ENCODE measurements at regions not wholly inside any gene's neighbourhood (a gene's known extent, or its start where the extent isn't known, plus 50 kb on each side); places are given as distances from the start of the nearest gene placed in this dataset.
"Not testable (repeated sequence)": the region's sequence is repeated elsewhere in the genome, so short reads cannot be mapped to it uniquely, and the experiment has no call there.

DNA sequence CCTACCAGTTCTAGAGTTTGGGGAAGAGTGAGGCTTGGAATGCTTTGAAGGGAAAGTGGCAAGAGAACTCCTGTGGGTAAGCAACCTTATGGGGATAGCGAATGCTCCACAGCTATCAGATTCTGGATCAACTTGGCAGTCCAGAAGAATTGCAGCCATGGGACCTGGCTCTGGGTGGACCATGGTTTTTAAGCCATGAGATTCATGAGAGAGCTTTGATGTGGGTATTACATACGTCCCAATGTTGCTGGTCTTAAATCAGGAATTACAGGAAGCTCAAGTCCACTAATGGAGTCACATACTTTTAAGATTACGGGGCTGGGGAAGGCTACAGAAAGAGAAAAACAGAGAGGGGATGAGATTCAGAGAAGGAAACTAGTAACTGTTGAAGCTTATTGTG is 142.5 kb upstream of the ELAC2 start:
- 40 to 100% (median 75%) methylated on average over 1 to 3 of the region's 3 CpGs for WGBS, 10 experiments
- Histone ChIP-seq H3K27ac (no peak overlapping the region), H3K4me1 (replicated peaks in 1 of 2) (no peaks in the 10 kb centered on the region), H3K4me3 (no peak overlapping the region)
- in situ Hi-C loops (cut with MboI; ENCODE audit: low pct_unique_long_range_greater_than_20kb in 2 of 9, low sequenced_read_pairs in 9 of 9, unreplicated experiment in 9 of 9) = loop anchor here in 1 of 9 experiments (25.0 kb wide), 1 partner anchor 98 kb away; no protein-coding TSS in a partner anchor
- no peak for ATAC-seq (replicated peaks in 6 of 8)

DNA sequence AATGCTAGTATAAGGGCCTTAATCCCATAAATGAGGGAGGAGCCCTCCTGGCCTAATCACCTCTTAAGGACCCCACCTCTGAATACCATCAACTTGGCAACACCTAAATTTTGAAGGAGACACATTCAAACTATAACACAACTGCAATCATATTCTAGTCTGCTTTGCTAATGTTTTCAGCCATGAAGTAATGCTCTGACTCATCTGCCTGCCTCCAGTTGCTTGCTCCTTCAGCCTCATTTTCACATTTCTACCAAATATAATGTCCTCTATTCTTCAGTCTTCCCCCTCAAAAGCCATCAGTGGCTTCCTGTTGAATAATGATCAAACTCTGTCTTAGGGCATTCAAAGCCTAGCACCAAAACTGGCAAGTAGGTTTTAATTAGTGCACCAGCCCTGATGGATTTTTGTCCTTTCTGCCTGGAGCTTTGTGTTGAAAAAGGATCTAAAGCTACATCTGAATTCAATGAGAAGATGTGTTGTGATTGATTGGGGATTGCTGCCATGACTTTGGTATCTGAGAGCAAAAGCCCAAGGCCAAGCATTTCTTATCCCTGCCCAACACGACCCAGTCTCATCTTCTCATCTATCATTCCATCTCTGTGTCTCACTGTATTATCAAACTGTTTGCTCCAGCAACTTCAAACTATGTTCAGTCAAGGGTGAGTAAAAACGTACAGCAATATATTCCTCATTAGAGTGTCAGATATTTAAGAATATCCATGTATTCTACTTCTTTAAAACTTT is 140.8 kb upstream of the ELAC2 start:
- no peak overlapping the region for H3K4me3 ChIP-seq
- no peaks in the 10 kb centered on the region for H3K4me1 ChIP-seq (replicated peaks in 1 of 2)
- 0 to 65% (median 44%) methylated on average over 1 to 2 of the region's 2 CpGs; no CpG with 5 or more reads in 2 of the 10 experiments for WGBS, 10 experiments
- H3K27ac ChIP-seq = no peak overlapping the region
- in situ Hi-C loops (cut with MboI; ENCODE audit: low pct_unique_long_range_greater_than_20kb in 2 of 9, low sequenced_read_pairs in 9 of 9, unreplicated experiment in 9 of 9) = loop anchor here in 1 of 9 experiments (25.0 kb wide), 1 partner anchor 96 kb away; no protein-coding TSS in a partner anchor
- peak in 3 of 8 experiments; percentile 43 to 82 (median 72) for ATAC-seq (replicated peaks in 6 of 8)

DNA sequence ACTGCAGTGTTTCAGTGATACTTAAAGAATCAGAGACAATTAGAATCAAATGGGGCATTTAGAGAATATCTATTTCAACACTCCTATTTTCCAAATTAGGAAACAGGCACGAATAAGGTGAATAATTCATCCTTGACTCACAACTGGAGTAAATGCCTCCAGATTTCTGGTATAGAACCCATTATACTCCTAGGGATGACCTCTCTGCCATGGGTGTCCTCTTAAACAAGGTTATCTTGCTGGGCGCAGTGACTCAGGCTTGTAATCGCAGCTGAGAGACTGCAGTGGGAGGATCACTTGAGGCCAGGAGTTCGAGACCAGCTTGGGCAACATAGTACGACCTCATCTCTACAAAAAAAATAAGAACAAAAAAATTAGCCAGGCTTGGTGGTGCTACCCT is 139.8 kb upstream of the ELAC2 start:
- Histone ChIP-seq H3K27ac (no peak overlapping the region), H3K4me3 (no peak overlapping the region), H3K4me1 (replicated peaks in 1 of 2) (no peaks in the 10 kb centered on the region)
- WGBS, 10 experiments = 39 to 100% (median 93%) methylated on average over 1 to 4 of the region's 5 CpGs; no CpG with 5 or more reads in 1 of the 10 experiments
- ATAC-seq (replicated peaks in 6 of 8) = no peak
- in situ Hi-C loops (cut with MboI; ENCODE audit: low pct_unique_long_range_greater_than_20kb in 2 of 9, low sequenced_read_pairs in 9 of 9, unreplicated experiment in 9 of 9) = loop anchor here in 1 of 9 experiments (25.0 kb wide), 1 partner anchor 95 kb away; no protein-coding TSS in a partner anchor

DNA sequence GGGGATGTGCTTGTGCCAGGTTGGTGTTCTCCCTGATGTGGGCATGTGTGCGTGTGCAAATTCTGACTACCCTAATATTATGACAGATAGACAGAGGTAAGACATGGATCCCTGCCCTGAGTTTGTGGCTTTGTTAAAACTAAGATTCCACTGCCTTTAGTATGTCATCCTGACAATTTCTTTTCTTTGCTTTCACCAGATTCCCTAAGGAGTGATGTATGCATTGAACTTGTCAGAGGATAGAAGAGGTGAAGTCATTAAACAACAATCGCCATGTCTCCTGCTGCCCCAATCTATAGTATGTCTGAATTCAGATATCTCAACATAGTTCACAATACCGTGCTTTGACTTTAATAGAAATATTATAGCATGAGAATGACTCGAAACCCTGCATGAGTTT is 137.1 kb upstream of the ELAC2 start:
- 57 to 100% (median 90%) methylated on average over 1 to 4 of the region's 4 CpGs; no CpG with 5 or more reads in 1 of the 10 experiments for WGBS, 10 experiments
- in situ Hi-C loops (cut with MboI; ENCODE audit: low pct_unique_long_range_greater_than_20kb in 2 of 9, low sequenced_read_pairs in 9 of 9, unreplicated experiment in 9 of 9) = loop anchor here in 1 of 9 experiments (25.0 kb wide), 1 partner anchor 93 kb away; no protein-coding TSS in a partner anchor

DNA sequence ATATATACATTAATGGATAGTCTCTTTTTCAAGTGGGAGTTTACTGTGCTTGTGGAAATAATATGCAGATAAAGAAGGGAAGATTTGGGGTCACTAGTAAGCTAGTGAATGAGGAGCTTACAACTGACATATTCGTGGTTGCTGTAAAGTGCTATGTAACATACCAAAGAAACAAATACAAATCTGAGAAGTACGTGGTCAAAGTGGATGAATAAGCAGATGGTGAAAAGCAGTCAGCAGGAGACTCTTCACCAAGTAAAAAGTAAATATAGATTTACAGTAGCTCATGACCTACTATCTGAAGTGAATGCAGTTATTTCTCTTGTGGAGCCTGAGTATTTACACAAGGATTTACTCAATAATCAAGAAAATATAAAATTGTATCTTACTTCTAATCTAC is 136.6 kb upstream of the ELAC2 start:
- H3K4me1 ChIP-seq (replicated peaks in 1 of 2) = no peaks in the 10 kb centered on the region
- in situ Hi-C loops (cut with MboI; ENCODE audit: low pct_unique_long_range_greater_than_20kb in 2 of 9, low sequenced_read_pairs in 9 of 9, unreplicated experiment in 9 of 9) = loop anchor here in 1 of 9 experiments (25.0 kb wide), 1 partner anchor 92 kb away; no protein-coding TSS in a partner anchor
- H3K4me3 ChIP-seq = no peak overlapping the region
- ATAC-seq (replicated peaks in 6 of 8) = no peak
- 15 to 94% (median 64%) methylated on average over 1 to 2 of the region's 2 CpGs for WGBS, 10 experiments
- no peak overlapping the region for H3K27ac ChIP-seq

More for the DNA sequence above, 137.1 kb upstream of the ELAC2 start:
- Histone ChIP-seq H3K4me3 (no peak overlapping the region), H3K4me1 (replicated peaks in 1 of 2) (no peaks in the 10 kb centered on the region), H3K27ac (no peak overlapping the region)
- ATAC-seq (replicated peaks in 6 of 8) = no peak

DNA sequence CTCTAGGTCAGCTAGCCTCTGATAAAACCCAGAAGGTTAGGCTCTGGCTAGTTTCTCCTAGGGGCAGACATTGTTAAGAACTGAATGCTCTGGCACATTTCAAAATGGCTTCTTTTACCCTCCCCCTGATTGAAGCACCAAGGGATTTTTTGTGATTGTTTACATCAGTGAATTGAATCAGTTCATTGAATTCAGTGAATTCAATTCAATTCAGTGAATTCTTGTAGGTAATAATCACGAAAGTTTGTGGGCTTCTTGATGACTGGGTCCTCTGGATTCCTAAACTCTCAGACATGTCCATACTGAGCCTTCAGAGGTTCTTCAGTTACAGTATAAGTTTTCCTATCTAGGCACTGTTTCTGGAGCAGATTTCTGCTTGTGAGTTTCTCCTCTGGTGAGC is 135.2 kb upstream of the ELAC2 start:
- Histone ChIP-seq H3K27ac (no peak overlapping the region), H3K4me3 (no peak overlapping the region), H3K4me1 (replicated peaks in 1 of 2) (no peaks in the 10 kb centered on the region)
- in situ Hi-C loops (cut with MboI; ENCODE audit: low pct_unique_long_range_greater_than_20kb in 2 of 9, low sequenced_read_pairs in 9 of 9, unreplicated experiment in 9 of 9) = loop anchor here in 1 of 9 experiments (25.0 kb wide), 1 partner anchor 91 kb away; no protein-coding TSS in a partner anchor
- WGBS, 10 experiments = 20 to 80% (median 68%) methylated on average over 1 of the region's 1 CpG; no CpG with 5 or more reads in 4 of the 10 experiments
- ATAC-seq (replicated peaks in 6 of 8) = no peak

DNA sequence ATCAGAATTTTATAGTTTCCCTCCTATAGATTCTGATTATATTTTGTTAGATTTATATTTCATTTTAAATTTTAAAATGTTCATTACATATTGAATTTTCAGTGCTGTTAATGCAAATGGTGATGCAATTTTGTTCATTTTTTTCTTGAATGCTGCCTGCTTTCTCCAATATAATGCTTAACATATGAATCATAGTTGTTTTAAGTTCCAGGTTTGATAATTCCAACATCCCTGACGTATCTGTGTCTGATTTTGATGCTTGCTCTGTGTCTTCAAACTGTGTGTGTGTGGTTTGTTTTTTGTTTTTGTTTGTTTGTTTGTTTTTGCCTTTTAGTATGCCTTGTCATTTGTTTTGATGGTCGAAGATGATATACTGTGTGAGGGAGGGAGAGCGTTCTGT is 134.7 kb upstream of the ELAC2 start:
- WGBS, 10 experiments = 36 to 100% (median 88%) methylated on average over 1 to 3 of the region's 3 CpGs; no CpG with 5 or more reads in 2 of the 10 experiments
- Histone ChIP-seq H3K4me1 (replicated peaks in 1 of 2) (no peaks in the 10 kb centered on the region), H3K27ac (no peak overlapping the region), H3K4me3 (no peak overlapping the region)
- ATAC-seq (replicated peaks in 6 of 8) = no peak
- in situ Hi-C loops (cut with MboI; ENCODE audit: low pct_unique_long_range_greater_than_20kb in 2 of 9, low sequenced_read_pairs in 9 of 9, unreplicated experiment in 9 of 9) = loop anchor here in 1 of 9 experiments (25.0 kb wide), 1 partner anchor 90 kb away; no protein-coding TSS in a partner anchor

DNA sequence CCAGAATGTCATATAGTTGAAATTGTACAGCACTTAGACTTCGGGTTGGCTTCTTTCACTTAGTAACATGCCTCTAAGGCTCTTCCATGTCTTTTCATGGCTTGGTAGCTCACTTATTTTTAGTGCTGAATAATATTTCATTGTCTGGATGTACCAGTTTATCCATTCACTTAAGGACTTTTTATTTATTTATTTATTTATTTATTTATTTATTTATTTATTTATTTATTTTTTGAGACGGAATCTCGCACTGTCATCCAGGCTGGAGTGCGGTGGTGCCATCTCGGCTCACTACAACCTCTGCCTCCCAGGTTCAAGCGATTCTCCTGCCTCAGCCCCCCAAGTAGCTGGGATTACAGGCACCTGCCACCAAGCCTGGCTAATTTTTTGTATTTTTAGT is 132.9 kb upstream of the ELAC2 start:
- ATAC-seq (replicated peaks in 6 of 8); H3K4me1 ChIP-seq (replicated peaks in 1 of 2); H3K4me3 ChIP-seq; H3K27ac ChIP-seq: not testable (repeated sequence)
- in situ Hi-C loops (cut with MboI; ENCODE audit: low pct_unique_long_range_greater_than_20kb in 2 of 9, low sequenced_read_pairs in 9 of 9, unreplicated experiment in 9 of 9) = loop anchor here in 1 of 9 experiments (25.0 kb wide), 1 partner anchor 88 kb away; no protein-coding TSS in a partner anchor
- 71 to 100% (median 87%) methylated on average over 1 to 6 of the region's 6 CpGs; no CpG with 5 or more reads in 2 of the 10 experiments for WGBS, 10 experiments

DNA sequence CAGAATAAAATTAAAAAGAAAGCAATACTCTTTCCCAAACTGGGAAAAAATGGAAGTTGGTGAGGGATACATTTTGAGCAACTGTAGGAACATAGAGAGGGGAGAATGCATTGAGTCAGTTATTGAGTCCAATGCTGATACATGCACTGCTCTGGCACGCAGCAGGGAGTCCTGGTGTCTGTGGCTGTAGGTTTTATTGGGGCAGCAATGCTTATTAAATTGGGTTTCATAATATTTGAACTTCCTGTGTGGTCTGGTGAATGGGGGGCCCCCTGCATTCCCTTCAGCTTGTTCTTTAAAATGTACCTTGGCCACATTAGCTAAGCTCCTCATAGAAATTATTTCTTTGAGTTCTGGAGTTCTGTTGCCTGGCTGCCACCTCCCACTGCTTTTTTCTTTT is 125.2 kb upstream of the ELAC2 start:
- in situ Hi-C loops (cut with MboI; ENCODE audit: low pct_unique_long_range_greater_than_20kb in 2 of 9, low sequenced_read_pairs in 9 of 9, unreplicated experiment in 9 of 9) = no loop called here
- ATAC-seq (replicated peaks in 6 of 8) = no peak
- Histone ChIP-seq H3K4me1 (replicated peaks in 1 of 2) (peaks cover 0 to 4% of the 10 kb centered on the region in 2 donors), H3K4me3 (no peak overlapping the region), H3K27ac (no peak overlapping the region)
- WGBS, 10 experiments = 75 to 100% (median 100%) methylated on average over 1 of the region's 1 CpG; no CpG with 5 or more reads in 3 of the 10 experiments

DNA sequence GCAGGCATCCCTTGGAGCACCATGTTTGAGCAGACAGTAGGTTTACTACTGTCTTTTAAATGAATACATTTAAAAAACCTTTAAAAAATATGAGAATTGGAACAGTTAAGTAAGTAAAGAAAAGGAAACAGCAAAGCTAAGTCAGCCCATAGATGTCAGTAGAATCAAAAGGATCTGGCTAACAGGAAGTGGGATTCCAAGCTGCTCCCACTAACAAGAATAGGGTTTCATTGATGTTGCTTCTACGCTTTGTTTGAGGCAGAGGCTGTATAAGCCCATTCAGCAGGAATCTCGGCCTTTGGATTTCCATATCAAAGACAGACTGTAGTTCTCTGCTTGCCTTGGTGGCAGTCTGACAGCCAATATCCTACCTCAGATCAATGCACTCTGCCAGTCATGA is 122.9 kb upstream of the ELAC2 start:
- Histone ChIP-seq H3K27ac (no peak overlapping the region), H3K4me3 (no peak overlapping the region), H3K4me1 (replicated peaks in 1 of 2) (peaks cover 4 to 5% of the 10 kb centered on the region in 2 donors)
- peak in 5 of 8 experiments; percentile 55 to 83 (median 70) for ATAC-seq (replicated peaks in 6 of 8)
- 0 to 100% (median 21%) methylated on average over 1 to 2 of the region's 2 CpGs for WGBS, 10 experiments
- in situ Hi-C loops (cut with MboI; ENCODE audit: low pct_unique_long_range_greater_than_20kb in 2 of 9, low sequenced_read_pairs in 9 of 9, unreplicated experiment in 9 of 9) = no loop called here

DNA sequence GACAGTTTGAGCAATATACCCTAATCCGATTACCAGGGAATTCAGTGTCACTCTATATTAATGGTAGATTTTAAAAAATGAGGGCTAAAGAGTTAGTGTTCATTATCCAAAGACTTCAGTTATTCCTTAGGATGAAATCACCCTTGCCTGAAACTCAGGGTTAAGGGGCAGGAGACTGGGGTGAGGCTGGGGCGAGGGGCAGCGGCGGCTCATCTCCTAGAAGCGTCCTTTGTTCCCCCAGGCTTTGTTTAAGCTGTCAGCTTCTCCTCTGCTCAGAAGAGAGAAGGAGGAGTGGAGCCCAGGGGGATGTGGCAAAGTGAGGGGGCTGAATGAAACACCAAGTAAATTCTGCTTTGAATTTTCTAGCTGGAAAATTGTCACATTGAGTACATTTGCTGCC is 117.7 kb upstream of the ELAC2 start:
- peak in 3 of 8 experiments; percentile 32 to 46 (median 36) for ATAC-seq (replicated peaks in 6 of 8)
- WGBS, 10 experiments = 8 to 41% (median 28%) methylated on average over 1 to 5 of the region's 5 CpGs; no CpG with 5 or more reads in 3 of the 10 experiments

DNA sequence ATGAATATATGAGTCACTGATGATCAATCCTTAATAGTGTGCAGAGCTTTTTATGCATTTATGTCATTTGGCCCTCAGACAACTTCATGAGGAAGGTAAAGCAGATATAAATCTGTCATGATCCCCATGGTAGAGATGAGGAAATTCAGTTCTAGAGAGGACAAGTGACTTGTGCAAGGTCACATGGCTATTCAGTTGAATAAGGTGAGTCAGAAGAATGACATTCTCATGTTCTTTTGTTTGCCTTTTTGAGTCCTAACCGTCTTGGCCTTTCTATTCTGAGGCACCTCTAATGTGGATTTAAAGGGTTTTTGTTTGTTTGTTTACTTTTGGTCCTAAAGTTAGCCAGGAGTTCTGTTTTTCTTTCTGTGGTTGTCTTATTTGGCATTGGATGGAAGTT is 116.2 kb upstream of the ELAC2 start:
- peaks cover 6 to 12% of the 10 kb centered on the region in 2 donors for H3K4me1 ChIP-seq (replicated peaks in 1 of 2)
- in situ Hi-C loops (cut with MboI; ENCODE audit: low pct_unique_long_range_greater_than_20kb in 2 of 9, low sequenced_read_pairs in 9 of 9, unreplicated experiment in 9 of 9) = no loop called here
- no peak for ATAC-seq (replicated peaks in 6 of 8)
- H3K27ac ChIP-seq = no peak overlapping the region
- 14 to 60% (median 47%) methylated on average over 1 of the region's 1 CpG; no CpG with 5 or more reads in 4 of the 10 experiments for WGBS, 10 experiments
- H3K4me3 ChIP-seq = no peak overlapping the region

More for the DNA sequence above, 117.7 kb upstream of the ELAC2 start:
- H3K27ac ChIP-seq = no peak overlapping the region
- H3K4me3 ChIP-seq = no peak overlapping the region
- in situ Hi-C loops (cut with MboI; ENCODE audit: low pct_unique_long_range_greater_than_20kb in 2 of 9, low sequenced_read_pairs in 9 of 9, unreplicated experiment in 9 of 9) = no loop called here
- peaks cover 6 to 12% of the 10 kb centered on the region in 2 donors for H3K4me1 ChIP-seq (replicated peaks in 1 of 2)

DNA sequence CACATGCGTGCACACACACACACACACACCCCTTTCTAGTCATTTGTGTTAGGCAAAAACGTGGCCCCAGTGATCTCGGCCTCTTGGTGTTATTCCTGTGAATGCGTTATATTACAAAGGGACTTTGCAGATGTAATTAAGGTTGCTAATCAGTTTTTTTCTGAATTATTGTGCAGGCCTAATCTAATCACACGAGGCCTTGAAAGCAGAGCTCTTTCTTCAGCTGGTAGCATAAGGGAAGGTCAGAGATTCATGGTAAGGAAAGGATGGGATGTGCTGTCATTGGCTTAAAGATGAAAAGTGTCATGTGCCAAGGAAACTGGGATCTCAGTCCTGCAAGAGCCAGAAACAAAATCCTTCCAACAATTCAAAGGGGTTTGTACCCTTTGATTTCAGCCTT is 113.4 kb upstream of the ELAC2 start:
- ATAC-seq (replicated peaks in 6 of 8) = peak in 1 of 8 experiments; percentile 55
- in situ Hi-C loops (cut with MboI; ENCODE audit: low pct_unique_long_range_greater_than_20kb in 2 of 9, low sequenced_read_pairs in 9 of 9, unreplicated experiment in 9 of 9) = no loop called here

More for the DNA sequence above, 113.4 kb upstream of the ELAC2 start:
- 0 to 82% (median 57%) methylated on average over 1 to 3 of the region's 5 CpGs; no CpG with 5 or more reads in 3 of the 10 experiments for WGBS, 10 experiments
- no peak overlapping the region for H3K4me3 ChIP-seq
- H3K4me1 ChIP-seq (replicated peaks in 1 of 2) = peaks cover 6 to 12% of the 10 kb centered on the region in 2 donors
- H3K27ac ChIP-seq = no peak overlapping the region

All from motor neuron (in vitro differentiated cells).